ENCODE measurements at regions not wholly inside any gene's neighbourhood (a gene's known extent, or its start where the extent isn't known, plus 50 kb on each side); places are given as distances from the start of the nearest gene placed in this dataset.
"Not testable (repeated sequence)": the region's sequence is repeated elsewhere in the genome, so short reads cannot be mapped to it uniquely, and the experiment has no call there.

- peak; percentile 23 for DNase-seq (ENCODE audit: low spot score)
Measured at GRCh38 chr2:89833116-89833779, 1141.8 kb downstream of the RPIA start.

- peak; percentile 28 for DNase-seq (ENCODE audit: low spot score)
Measured at GRCh38 chr2:89833780-89834117, 1142.3 kb downstream of the RPIA start.

GRCh38 chr2:89834306-89834705 is 1142.8 kb downstream of the RPIA start:
- DNase-seq (ENCODE audit: low spot score) = no peak

GRCh38 chr2:89836326-89836725 is 1144.9 kb downstream of the RPIA start:
- peak; percentile 44 for DNase-seq (ENCODE audit: low spot score)

GRCh38 chr2:89837962-89838625 is 1146.6 kb downstream of the RPIA start:
- DNase-seq (ENCODE audit: low spot score) = no peak

GRCh38 chr2:89840175-89840574 is 1148.7 kb downstream of the RPIA start:
- peak; percentile 40 for DNase-seq (ENCODE audit: low spot score)

- not testable (repeated sequence) for DNase-seq (ENCODE audit: low spot score)
Measured at GRCh38 chr2:89840781-89841475, 1149.5 kb downstream of the RPIA start.

- DNase-seq (ENCODE audit: low spot score) = no peak
Measured at GRCh38 chr2:89841476-89841840, 1150.0 kb downstream of the RPIA start.

- DNase-seq (ENCODE audit: low spot score) = no peak
Measured at GRCh38 chr2:89842180-89842908, 1150.9 kb downstream of the RPIA start.

GRCh38 chr2:89844221-89844943 is 1152.9 kb downstream of the RPIA start:
- no peak for DNase-seq (ENCODE audit: low spot score)

GRCh38 chr2:89845532-89845931 is 1154.1 kb downstream of the RPIA start:
- DNase-seq (ENCODE audit: low spot score) = no peak

GRCh38 chr2:89848114-89848513 is 1156.6 kb downstream of the RPIA start:
- no peak for DNase-seq (ENCODE audit: low spot score)

GRCh38 chr2:89848763-89849368 is 1157.4 kb downstream of the RPIA start:
- no peak for DNase-seq (ENCODE audit: low spot score)

- no peak for DNase-seq (ENCODE audit: low spot score)
Measured at GRCh38 chr2:89849731-89850130, 1158.3 kb downstream of the RPIA start.

- no peak for DNase-seq (ENCODE audit: low spot score)
Measured at GRCh38 chr2:89850481-89850880, 1159.0 kb downstream of the RPIA start.

- DNase-seq (ENCODE audit: low spot score) = no peak
Measured at GRCh38 chr2:89850881-89851582, 1159.6 kb downstream of the RPIA start.

GRCh38 chr2:89851583-89851905 is 1160.1 kb downstream of the RPIA start:
- DNase-seq (ENCODE audit: low spot score) = no peak

GRCh38 chr2:89853427-89853826 is 1162.0 kb downstream of the RPIA start:
- not testable (repeated sequence) for DNase-seq (ENCODE audit: low spot score)

- not testable (repeated sequence) for DNase-seq (ENCODE audit: low spot score)
Measured at GRCh38 chr2:89855752-89856151, 1164.3 kb downstream of the RPIA start.

GRCh38 chr2:89856305-89856704 is 1164.8 kb downstream of the RPIA start:
- DNase-seq (ENCODE audit: low spot score) = not testable (repeated sequence)

- DNase-seq (ENCODE audit: low spot score) = not testable (repeated sequence)
Measured at GRCh38 chr2:89862164-89862563, 1170.7 kb downstream of the RPIA start.
